DOHH2 (cell line): ENCODE measurements at regions not wholly inside any gene's neighbourhood (a gene's known extent, or its start where the extent isn't known, plus 50 kb on each side); places are given as distances from the start of the nearest gene placed in this dataset.

Experiments used
- H3F3A ChIP-seq: fragments of 200-600 bp; sonication (generic), shearing (Covaris generic); 2 replicates; pipeline ENCODE4 v1.6.0; 2016; ENCODE audit warnings: antibody characterized with exemption, mild to moderate bottlenecking; ENCODE audit not compliant: control insufficient read depth, insufficient read depth
- H3K27ac ChIP-seq: fragments of 200-600 bp; sonication (generic); 2 replicates; pipeline ENCODE4 v1.5.1; 2014; ENCODE audit warnings: low read depth, mild to moderate bottlenecking, low read length, moderate library complexity
- H3K27me3 ChIP-seq: fragments of 200-600 bp; sonication (generic); 2 replicates; pipeline ENCODE4 v1.6.1; 2014; ENCODE audit warnings: mild to moderate bottlenecking, low read length, mixed read lengths; ENCODE audit not compliant: control insufficient read depth
- H3K36me3 ChIP-seq: fragments of 200-600 bp; sonication (generic); 2 replicates; pipeline ENCODE4 v1.6.1; 2014; ENCODE audit warnings: mild to moderate bottlenecking, low read length, moderate library complexity, mixed read lengths; ENCODE audit not compliant: control insufficient read depth
- H3K4me1 ChIP-seq: fragments of 200-600 bp; sonication (generic); 2 replicates; pipeline ENCODE4 v1.6.1; 2014; ENCODE audit warnings: mild to moderate bottlenecking, low read length, mixed read lengths; ENCODE audit not compliant: control insufficient read depth
- H3K4me2 ChIP-seq: fragments of 200-600 bp; sonication (generic); 2 replicates; pipeline ENCODE4 v1.6.0; 2014; ENCODE audit warnings: mild to moderate bottlenecking, low read length, moderate library complexity
- H3K4me3 ChIP-seq: fragments of 200-600 bp; sonication (generic); 2 replicates; pipeline ENCODE4 v1.5.1; 2014; ENCODE audit warnings: mild to moderate bottlenecking, low read length, mixed read lengths
- H3K79me2 ChIP-seq: fragments of 200-600 bp; sonication (generic); 2 replicates; pipeline ENCODE4 v1.6.1; 2014; ENCODE audit warnings: mild to moderate bottlenecking, low read length, mixed read lengths; ENCODE audit not compliant: control insufficient read depth
- H3K9me2 ChIP-seq: fragments of 200-600 bp; sonication (generic); replicated peaks from 2 replicates; pipeline ENCODE4 v1.6.1; 2014; ENCODE audit warnings: mild to moderate bottlenecking, low read length, mixed read lengths; ENCODE audit not compliant: control insufficient read depth
- H3K9me3 ChIP-seq: fragments of 200-600 bp; sonication (generic); 2 replicates; pipeline ENCODE4 v1.6.1; 2014; ENCODE audit warnings: antibody characterized with exemption, low read length, mixed read lengths; ENCODE audit not compliant: control insufficient read depth, insufficient read depth
- H4K20me1 ChIP-seq: fragments of 200-600 bp; sonication (generic); 2 replicates; pipeline ENCODE4 v1.6.0; 2014; ENCODE audit warnings: low read depth, mild to moderate bottlenecking, antibody characterized with exemption, low read length, moderate library complexity; ENCODE audit not compliant: control insufficient read depth, insufficient read depth
- EZH2phosphoT487 ChIP-seq: fragments of 200-600 bp; sonication (generic); IDR thresholded peaks from 2 replicates; pipeline ENCODE4 v1.6.1; 2017; ENCODE audit warnings: borderline replicate concordance, mild to moderate bottlenecking, antibody characterized with exemption, low read length, moderate library complexity, mixed read lengths
- TF ChIP-seq, protein P1 (sequence below): fragments of 200-600 bp; sonication (generic); IDR thresholded peaks from one replicate; pipeline ENCODE4 v1.5.1; 2014; ENCODE audit warnings: antibody characterized with exemption, mild to moderate bottlenecking, low read depth, low read length; ENCODE audit not compliant: poor library complexity, severe bottlenecking

DNA sequence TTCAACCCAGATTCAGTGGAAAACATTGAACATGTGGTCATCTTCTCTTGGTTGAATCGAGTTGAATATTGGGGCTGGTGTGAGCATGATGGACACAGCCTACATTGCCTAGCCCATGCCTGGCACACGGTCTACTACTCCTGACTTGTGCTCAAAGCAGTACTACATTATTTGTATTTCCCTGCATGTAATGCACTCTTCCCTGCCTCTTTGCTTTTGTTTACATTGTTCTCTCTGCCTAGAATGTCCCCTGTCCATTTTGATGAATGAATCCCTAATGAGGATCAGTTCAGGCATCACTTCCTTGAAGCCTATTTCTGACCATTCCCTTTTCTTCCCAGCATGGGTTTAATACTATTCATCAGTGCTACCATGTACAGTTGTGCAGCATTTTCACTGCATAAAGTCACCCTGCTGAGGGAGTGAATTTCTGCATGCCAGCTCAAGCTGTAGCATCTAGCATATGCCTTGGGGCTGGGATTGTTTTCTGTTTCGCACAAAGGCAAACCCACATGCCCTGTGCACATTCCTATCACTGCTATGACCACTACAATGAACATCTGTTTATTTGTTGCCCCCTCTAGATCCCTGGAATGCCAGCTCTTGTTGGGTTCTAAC, 75.3 kb upstream of the CCN6 start:
- no peaks in the 10 kb centered on the region for H3K4me1 ChIP-seq
- H3K9me3 ChIP-seq, result no peaks in the 10 kb centered on the region
- no peak overlapping the region for H3K27ac ChIP-seq
- no peaks in the 10 kb centered on the region for H3K36me3 ChIP-seq
- TF ChIP-seq EZH2phosphoT487, result no peak
- TF ChIP-seq, protein P1, sequence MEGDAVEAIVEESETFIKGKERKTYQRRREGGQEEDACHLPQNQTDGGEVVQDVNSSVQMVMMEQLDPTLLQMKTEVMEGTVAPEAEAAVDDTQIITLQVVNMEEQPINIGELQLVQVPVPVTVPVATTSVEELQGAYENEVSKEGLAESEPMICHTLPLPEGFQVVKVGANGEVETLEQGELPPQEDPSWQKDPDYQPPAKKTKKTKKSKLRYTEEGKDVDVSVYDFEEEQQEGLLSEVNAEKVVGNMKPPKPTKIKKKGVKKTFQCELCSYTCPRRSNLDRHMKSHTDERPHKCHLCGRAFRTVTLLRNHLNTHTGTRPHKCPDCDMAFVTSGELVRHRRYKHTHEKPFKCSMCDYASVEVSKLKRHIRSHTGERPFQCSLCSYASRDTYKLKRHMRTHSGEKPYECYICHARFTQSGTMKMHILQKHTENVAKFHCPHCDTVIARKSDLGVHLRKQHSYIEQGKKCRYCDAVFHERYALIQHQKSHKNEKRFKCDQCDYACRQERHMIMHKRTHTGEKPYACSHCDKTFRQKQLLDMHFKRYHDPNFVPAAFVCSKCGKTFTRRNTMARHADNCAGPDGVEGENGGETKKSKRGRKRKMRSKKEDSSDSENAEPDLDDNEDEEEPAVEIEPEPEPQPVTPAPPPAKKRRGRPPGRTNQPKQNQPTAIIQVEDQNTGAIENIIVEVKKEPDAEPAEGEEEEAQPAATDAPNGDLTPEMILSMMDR, result no peak
- no peaks in the 10 kb centered on the region for H3F3A ChIP-seq
- no peaks in the 10 kb centered on the region for H3K79me2 ChIP-seq
- H3K4me2 ChIP-seq, result no peak overlapping the region
- no peak overlapping the region for H3K4me3 ChIP-seq
- H3K9me2 ChIP-seq, result no peaks in the 10 kb centered on the region
- H3K27me3 ChIP-seq, result no peaks in the 10 kb centered on the region; the same call in 1 of the 2 replicates
- no peaks in the 10 kb centered on the region for H4K20me1 ChIP-seq

GRCh38 chr6:111979633-111980032, 74.3 kb upstream of the CCN6 start:
- Histone ChIP-seq H3K4me2 (no peak overlapping the region), H3K9me2 (no peaks in the 10 kb centered on the region), H3K36me3 (no peaks in the 10 kb centered on the region), H3K27me3 (no peaks in the 10 kb centered on the region; the same call in 1 of the 2 replicates), H3F3A (no peaks in the 10 kb centered on the region), H4K20me1 (no peaks in the 10 kb centered on the region), H3K4me3 (no peak overlapping the region), H3K9me3 (no peaks in the 10 kb centered on the region), H3K27ac (no peak overlapping the region), H3K79me2 (no peaks in the 10 kb centered on the region), H3K4me1 (no peaks in the 10 kb centered on the region)
- TF ChIP-seq EZH2phosphoT487, result no peak
- TF ChIP-seq, protein P1, result no peak

DNA sequence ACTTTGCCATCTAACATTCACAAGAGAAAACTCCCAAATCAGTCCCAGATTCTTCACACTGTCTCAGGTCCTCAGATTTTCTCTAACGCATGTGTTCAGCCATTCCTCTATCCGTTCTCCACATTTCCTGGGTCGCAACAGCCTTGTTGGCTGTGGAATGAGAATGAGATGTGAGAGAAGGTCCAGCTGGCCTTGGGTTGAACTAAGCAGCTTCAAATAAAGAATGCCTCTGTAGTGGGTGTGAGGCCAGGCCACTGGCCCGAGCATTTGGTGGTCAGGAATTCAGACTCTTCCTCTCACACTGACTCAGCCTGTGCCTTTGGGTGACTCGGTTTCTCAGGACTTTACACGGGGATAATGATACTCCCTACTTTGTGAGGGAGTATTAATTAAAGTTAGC, 73.8 kb upstream of the CCN6 start:
- TF ChIP-seq, protein P1, result no peak
- no peak for TF ChIP-seq EZH2phosphoT487
- Histone ChIP-seq H3K79me2 (no peaks in the 10 kb centered on the region), H3K27ac (no peak overlapping the region), H3F3A (no peaks in the 10 kb centered on the region), H3K9me2 (no peaks in the 10 kb centered on the region), H4K20me1 (no peaks in the 10 kb centered on the region), H3K36me3 (no peaks in the 10 kb centered on the region), H3K9me3 (no peaks in the 10 kb centered on the region), H3K4me2 (no peak overlapping the region), H3K4me1 (no peaks in the 10 kb centered on the region), H3K27me3 (no peaks in the 10 kb centered on the region; the same call in 1 of the 2 replicates), H3K4me3 (no peak overlapping the region)
